ENCODE measurements at regions not wholly inside any gene's neighbourhood (a gene's known extent, or its start where the extent isn't known, plus 50 kb on each side); places are given as distances from the start of the nearest gene placed in this dataset.
"Not testable (repeated sequence)": the region's sequence is repeated elsewhere in the genome, so short reads cannot be mapped to it uniquely, and the experiment has no call there.

DNA sequence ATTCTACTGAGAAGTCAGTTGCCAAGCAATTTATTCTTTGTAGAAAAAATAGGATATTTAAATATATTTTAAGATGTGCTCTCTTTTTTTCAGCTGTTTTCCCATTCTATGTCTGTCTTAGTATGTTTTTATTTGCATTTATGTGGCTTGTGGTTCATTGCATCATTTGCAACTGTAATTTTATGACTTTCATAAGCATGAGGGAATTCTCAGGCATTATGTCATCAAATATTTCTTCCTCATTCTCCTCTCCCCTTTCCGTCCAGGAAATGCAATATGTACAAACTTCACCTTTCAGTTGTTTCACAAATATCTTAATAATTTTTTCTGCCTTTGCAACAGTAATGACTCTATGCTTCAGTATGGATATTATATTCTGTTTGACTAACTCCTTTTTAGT lies 560.2 kb upstream of the LRATD1 start:
- no peak for DNase-seq (ENCODE audit: low spot score)

GRCh38 chr2:14074691-14075090 lies 557.8 kb upstream of the LRATD1 start:
- DNase-seq (ENCODE audit: low spot score) = no peak

DNA sequence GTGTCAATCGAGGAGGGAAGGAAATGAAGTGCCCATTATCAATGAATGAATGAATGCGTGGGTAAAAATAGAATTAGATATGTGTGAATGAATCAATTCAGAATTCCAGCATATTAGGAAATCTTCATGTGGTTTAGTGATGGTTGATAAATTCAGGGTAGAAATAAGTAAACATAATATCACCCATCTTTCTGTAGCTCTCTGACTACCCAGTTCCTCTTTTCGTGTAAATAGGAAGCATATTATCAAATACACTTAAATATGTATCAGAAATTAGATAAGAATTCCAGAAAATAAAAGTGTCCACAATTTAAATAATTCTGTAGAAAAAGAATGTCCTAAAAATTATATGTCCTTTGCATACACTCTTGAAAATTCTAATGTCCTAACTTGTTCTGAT lies 552.9 kb upstream of the LRATD1 start:
- DNase-seq (ENCODE audit: low spot score) = no peak

DNA sequence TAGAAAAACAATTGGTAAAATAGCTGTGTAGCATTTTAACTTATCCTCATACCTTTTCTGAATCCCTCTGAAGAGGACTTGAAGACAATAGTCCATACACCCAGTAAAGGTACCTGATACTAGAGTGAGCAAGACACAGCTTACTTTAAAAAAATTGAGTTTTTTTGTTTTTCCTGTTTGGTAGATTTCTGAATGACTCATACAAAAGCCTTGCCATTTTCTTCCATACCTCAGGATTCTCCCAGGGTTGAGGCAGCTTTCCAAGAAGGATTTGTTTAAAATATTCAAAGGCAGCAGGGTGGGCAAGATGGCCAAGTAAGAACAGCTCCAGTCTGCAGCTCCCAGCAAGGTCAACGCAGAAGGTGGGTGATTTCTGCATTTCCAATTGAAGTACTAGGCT lies 551.0 kb upstream of the LRATD1 start:
- no peak for DNase-seq (ENCODE audit: low spot score)

DNA sequence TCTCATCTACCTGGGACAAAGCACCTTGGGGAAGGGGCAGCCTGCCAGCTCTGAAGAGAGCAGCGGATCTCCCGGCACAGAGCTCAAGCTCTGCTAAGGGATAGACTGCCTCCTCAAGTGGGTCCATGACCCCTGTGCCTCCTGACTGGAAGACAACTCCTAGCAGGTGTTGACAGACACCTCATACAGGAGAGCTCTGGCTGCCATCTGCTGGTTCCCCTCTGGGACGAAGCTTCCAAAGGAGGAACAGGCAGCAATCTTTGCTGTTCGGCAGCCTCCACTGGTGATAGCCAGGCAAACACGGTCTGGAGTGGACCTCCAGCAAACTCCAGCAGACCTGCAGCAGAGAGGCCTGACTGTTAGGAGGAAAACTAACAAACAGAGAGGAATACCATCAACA lies 549.9 kb upstream of the LRATD1 start:
- DNase-seq (ENCODE audit: low spot score) = no peak

- DNase-seq (ENCODE audit: low spot score) = no peak
Measured at GRCh38 chr2:14094592-14094991, 537.9 kb upstream of the LRATD1 start.

DNA sequence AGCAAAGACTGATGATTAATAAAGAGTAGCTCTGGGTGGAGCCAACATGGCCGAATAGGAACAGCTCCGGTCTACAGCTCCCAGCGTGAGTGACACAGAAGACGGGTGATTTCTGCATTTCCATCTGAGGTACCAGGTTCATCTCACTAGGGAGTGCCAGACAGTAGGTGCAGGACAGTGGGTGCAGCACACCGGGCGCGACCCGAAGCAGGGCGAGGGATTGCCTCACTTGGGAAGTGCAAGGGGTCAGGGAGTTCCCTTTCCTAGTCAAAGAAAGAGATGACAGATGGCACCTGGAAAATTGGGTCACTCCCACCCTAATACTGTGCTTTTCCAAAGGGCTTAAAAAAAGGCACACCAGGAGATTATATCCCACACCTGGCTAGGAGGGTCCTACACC lies 533.4 kb upstream of the LRATD1 start:
- DNase-seq (ENCODE audit: low spot score) = not testable (repeated sequence)

DNA sequence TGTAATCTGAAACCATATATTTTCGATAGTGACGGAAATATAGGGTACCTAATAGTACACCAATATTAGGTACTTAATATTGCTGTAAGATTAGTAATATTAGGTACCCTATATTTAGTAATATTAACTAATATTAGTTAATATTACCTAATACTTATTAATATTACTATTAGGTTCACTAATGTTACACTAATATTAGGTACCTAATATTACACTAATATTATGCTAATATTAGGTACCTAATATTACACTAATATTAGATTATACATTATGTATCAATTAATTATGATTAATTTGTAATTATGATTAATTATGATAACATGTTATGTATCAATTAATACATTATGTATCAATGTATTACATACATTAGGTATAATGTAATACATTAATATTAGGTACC lies 518.2 kb upstream of the LRATD1 start:
- no peak for DNase-seq (ENCODE audit: low spot score)

DNA sequence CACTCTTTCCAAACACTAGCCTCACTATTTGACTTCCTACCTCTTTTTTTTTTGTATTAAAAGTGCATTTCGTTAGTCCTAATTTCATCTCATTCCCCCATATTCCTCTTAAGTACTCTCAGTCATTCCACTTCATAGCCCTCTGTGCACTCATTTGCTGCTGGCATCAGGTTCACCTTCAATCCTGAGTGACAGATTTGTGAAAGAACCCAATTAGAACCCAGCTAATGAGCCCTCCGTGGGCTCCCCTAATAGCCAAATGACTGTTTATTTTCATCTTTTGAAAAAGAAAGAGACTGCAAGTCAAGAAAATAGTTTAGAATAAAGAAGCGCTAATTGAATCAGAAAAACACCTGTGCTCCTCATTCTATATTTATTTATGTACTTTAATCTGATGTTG lies 512.1 kb upstream of the LRATD1 start:
- no peak for DNase-seq (ENCODE audit: low spot score)

- no peak for DNase-seq (ENCODE audit: low spot score)
Measured at GRCh38 chr2:14123436-14124103, 508.9 kb upstream of the LRATD1 start.

- DNase-seq (ENCODE audit: low spot score) = no peak
Measured at GRCh38 chr2:14125624-14126293, 506.8 kb upstream of the LRATD1 start.

DNA sequence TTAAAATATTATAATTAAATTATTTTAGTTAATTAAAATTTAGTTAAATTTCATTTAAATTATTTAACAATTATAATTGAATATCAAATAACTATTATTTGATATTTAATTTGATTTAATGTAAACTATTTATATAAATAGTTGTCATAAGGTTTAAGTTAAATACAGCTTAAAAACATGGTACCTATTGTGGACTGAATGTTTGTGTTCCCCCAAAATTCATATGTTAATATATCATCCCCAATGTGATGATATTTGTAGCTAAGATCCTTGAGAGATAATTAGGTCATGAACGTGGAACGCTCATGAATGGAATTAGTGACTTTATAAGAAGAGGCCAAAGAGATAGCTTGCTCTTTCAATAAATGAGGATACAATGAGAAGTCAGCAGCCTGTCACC lies 505.7 kb upstream of the LRATD1 start:
- DNase-seq (ENCODE audit: low spot score) = no peak

DNA sequence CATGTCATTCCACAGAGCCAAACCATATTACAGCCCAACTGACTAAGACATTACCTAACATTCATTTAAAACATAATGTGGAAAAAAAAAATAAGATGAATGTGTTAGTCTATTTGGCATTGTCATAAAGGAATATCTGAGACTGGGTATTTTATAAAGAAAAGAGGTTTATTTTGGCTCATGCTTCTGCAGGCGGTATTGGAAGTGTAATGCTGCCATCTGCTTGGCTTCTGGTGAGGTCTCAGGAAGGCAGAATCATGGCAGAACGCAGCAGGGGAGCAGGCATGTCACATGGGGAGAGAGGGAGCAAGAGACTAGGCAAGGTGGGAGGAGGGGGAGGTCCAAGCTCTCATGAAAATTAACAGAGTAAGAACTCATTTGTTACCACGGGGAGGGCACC lies 504.8 kb upstream of the LRATD1 start:
- no peak for DNase-seq (ENCODE audit: low spot score)

- DNase-seq (ENCODE audit: low spot score) = no peak
Measured at GRCh38 chr2:14132386-14132785, 500.1 kb upstream of the LRATD1 start.

- no peak for DNase-seq (ENCODE audit: low spot score)
Measured at GRCh38 chr2:14134771-14135170, 497.7 kb upstream of the LRATD1 start.

DNA sequence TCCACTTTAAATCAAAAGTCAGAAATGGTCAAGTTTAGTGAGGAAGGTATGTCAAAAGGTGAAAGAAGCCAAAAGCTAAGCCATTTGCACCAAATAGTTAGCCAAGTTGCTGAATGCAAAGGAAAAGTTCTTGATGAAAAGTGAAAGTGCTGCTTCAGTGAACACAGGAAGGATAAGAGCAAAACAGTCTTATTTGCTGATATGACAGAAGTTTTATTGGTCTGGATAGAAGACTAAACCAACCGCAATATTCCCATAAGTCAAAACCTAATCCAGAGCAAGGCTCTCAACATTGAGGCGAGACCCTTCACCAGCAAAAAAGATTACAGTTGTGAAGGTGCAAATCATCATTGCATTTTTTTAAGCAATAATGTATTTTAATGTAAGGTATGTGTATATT lies 496.5 kb upstream of the LRATD1 start:
- DNase-seq (ENCODE audit: low spot score) = no peak

DNA sequence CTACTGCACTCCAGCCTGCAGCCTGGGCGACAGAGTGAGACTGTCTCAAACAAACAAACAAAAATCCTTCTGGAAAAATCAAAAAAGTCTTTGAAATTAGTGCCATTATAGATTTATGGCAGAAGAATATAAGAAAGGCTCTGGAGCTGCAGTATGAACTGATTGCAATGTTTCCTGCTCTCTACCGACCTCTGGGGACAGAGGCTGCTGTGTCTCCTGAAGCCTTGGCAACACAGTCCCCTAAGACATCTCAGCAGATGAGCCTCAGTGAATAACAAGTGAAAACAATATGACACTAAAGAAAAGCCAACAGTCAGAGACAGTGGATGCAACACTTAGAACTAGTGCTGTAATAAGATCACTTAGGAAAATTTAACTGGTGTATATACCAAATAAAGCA lies 494.9 kb upstream of the LRATD1 start:
- no peak for DNase-seq (ENCODE audit: low spot score)

GRCh38 chr2:14140009-14140550 lies 492.4 kb upstream of the LRATD1 start:
- DNase-seq (ENCODE audit: low spot score) = no peak

GRCh38 chr2:14143435-14143834 lies 489.1 kb upstream of the LRATD1 start:
- no peak for DNase-seq (ENCODE audit: low spot score)

GRCh38 chr2:14148216-14148615 lies 484.3 kb upstream of the LRATD1 start:
- no peak for DNase-seq (ENCODE audit: low spot score)

GRCh38 chr2:14157816-14158215 lies 474.7 kb upstream of the LRATD1 start:
- no peak for DNase-seq (ENCODE audit: low spot score)

GRCh38 chr2:14180333-14180732 lies 452.2 kb upstream of the LRATD1 start:
- no peak for DNase-seq (ENCODE audit: low spot score)

- no peak for DNase-seq (ENCODE audit: low spot score)
Measured at GRCh38 chr2:14182227-14182946, 450.1 kb upstream of the LRATD1 start.
